H9 (cell line): ENCODE measurements at regions not wholly inside any gene's neighbourhood (a gene's known extent, or its start where the extent isn't known, plus 50 kb on each side); places are given as distances from the start of the nearest gene placed in this dataset.
A peak's percentile ranks its signal among the peaks of the same experiment; 100 is the strongest.

ENCODE experiments used
- DNase-seq: peaks from one replicate; pipeline ENCODE4 v3.0.0-alpha.2; 2017
- H2AFZ ChIP-seq: one replicate; pipeline ENCODE4 v1.6.1; 2013; ENCODE audit warnings: mild to moderate bottlenecking, low read length, control low read depth, moderate library complexity
- H2AK5ac ChIP-seq: 2 replicates; pipeline ENCODE4 v1.6.1; 2013; ENCODE audit warnings: low read length, control low read depth, mixed read lengths; ENCODE audit not compliant: insufficient read length
- H2BK120ac ChIP-seq: one replicate; pipeline ENCODE4 v1.6.1; 2013; ENCODE audit warnings: low read depth, mild to moderate bottlenecking, low read length, control low read depth, inconsistent platforms; ENCODE audit not compliant: poor library complexity, severe bottlenecking
- H2BK12ac ChIP-seq: 2 replicates; pipeline ENCODE4 v1.6.1; 2013; ENCODE audit warnings: low read length, control low read depth, mixed read lengths, low read depth; ENCODE audit not compliant: insufficient read length
- H2BK15ac ChIP-seq: 2 replicates; pipeline ENCODE4 v1.6.1; 2013; ENCODE audit warnings: low read depth, low read length, control low read depth
- H2BK20ac ChIP-seq: one replicate; pipeline ENCODE4 v1.6.1; 2013; ENCODE audit warnings: low read depth, mild to moderate bottlenecking, low read length, control low read depth, inconsistent platforms; ENCODE audit not compliant: poor library complexity, severe bottlenecking
- H2BK5ac ChIP-seq: 2 replicates; pipeline ENCODE4 v1.6.1; 2013; ENCODE audit warnings: low read length, control low read depth, mixed read lengths; ENCODE audit not compliant: insufficient read length
- H3K14ac ChIP-seq: 2 replicates; pipeline ENCODE4 v1.6.1; 2013; ENCODE audit warnings: low read length, control low read depth; ENCODE audit not compliant: insufficient read depth
- H3K18ac ChIP-seq: 2 replicates; pipeline ENCODE4 v1.6.1; 2013; ENCODE audit warnings: low read depth, mild to moderate bottlenecking, mixed read lengths, low read length, control low read depth; ENCODE audit not compliant: insufficient read length
- H3K23ac ChIP-seq: 2 replicates; pipeline ENCODE4 v1.6.1; 2013; ENCODE audit warnings: low read length, control low read depth, mixed read lengths, low read depth; ENCODE audit not compliant: insufficient read length
- H3K23me2 ChIP-seq: 2 replicates; pipeline ENCODE4 v1.6.1; 2013; ENCODE audit warnings: low read depth, mild to moderate bottlenecking, mixed read lengths, low read length, control low read depth; ENCODE audit not compliant: insufficient read length, poor library complexity, severe bottlenecking
- H3K27ac ChIP-seq: 2 replicates; pipeline ENCODE4 v1.5.1; 2013; ENCODE audit warnings: low read length, control low read depth, mixed read lengths, low read depth; ENCODE audit not compliant: insufficient read length
- H3K27me3 ChIP-seq: 2 replicates; pipeline ENCODE4 v1.6.1; 2013; ENCODE audit warnings: low read length, control low read depth, inconsistent platforms; ENCODE audit not compliant: insufficient read depth
- H3K4ac ChIP-seq: 2 replicates; pipeline ENCODE4 v1.6.1; 2013; ENCODE audit warnings: low read depth, mild to moderate bottlenecking, control low read depth, inconsistent platforms, low read length, moderate library complexity
- H3K4me1 ChIP-seq: 2 replicates; pipeline ENCODE4 v1.6.1; 2013; ENCODE audit warnings: low read length, control low read depth, inconsistent platforms; ENCODE audit not compliant: insufficient read depth
- H3K4me2 ChIP-seq: 2 replicates; pipeline ENCODE4 v1.6.1; 2013; ENCODE audit warnings: low read length, control low read depth, mixed read lengths; ENCODE audit not compliant: insufficient read length, insufficient read depth
- H3K56ac ChIP-seq: 2 replicates; pipeline ENCODE4 v1.6.1; 2013; ENCODE audit warnings: low read depth, mild to moderate bottlenecking, mixed read lengths, low read length, control low read depth; ENCODE audit not compliant: insufficient read length
- H3K79me1 ChIP-seq: 2 replicates; pipeline ENCODE4 v1.6.1; 2013; ENCODE audit warnings: low read depth, mild to moderate bottlenecking, moderate library complexity, low read length, control low read depth, inconsistent platforms; ENCODE audit not compliant: insufficient read depth, poor library complexity, severe bottlenecking
- H3K79me2 ChIP-seq: 2 replicates; pipeline ENCODE4 v1.6.1; 2013; ENCODE audit warnings: low read length, control low read depth, inconsistent platforms; ENCODE audit not compliant: insufficient read depth
- H3K9ac ChIP-seq: 2 replicates; pipeline ENCODE4 v1.6.1; 2013; ENCODE audit warnings: low read length, control low read depth, mixed read lengths; ENCODE audit not compliant: insufficient read length; ENCODE audit errors: extremely low read depth
- H3K9me3 ChIP-seq: one replicate; pipeline ENCODE4 v1.6.1; 2013; ENCODE audit warnings: low read depth, low read length, inconsistent platforms; ENCODE audit not compliant: control insufficient read depth
- H3T11ph ChIP-seq: one replicate; pipeline ENCODE4 v1.6.1; 2013; ENCODE audit warnings: mild to moderate bottlenecking, low read length, control low read depth, inconsistent platforms
- H4K20me1 ChIP-seq: one replicate; pipeline ENCODE4 v1.6.1; 2013; ENCODE audit not compliant: control insufficient read depth, insufficient read length, insufficient read depth
- H4K5ac ChIP-seq: 2 replicates; pipeline ENCODE4 v1.6.1; 2013; ENCODE audit warnings: low read depth, mild to moderate bottlenecking, mixed read lengths, low read length, control low read depth; ENCODE audit not compliant: insufficient read length
- H4K8ac ChIP-seq: replicated peaks from 2 replicates; pipeline ENCODE4 v1.6.1; 2013; ENCODE audit warnings: low read length, control low read depth, mixed read lengths, low read depth; ENCODE audit not compliant: insufficient read length
- H4K91ac ChIP-seq: 2 replicates; pipeline ENCODE4 v1.6.1; 2013; ENCODE audit warnings: low read depth, mild to moderate bottlenecking, moderate library complexity, mixed read lengths, low read length, control low read depth; ENCODE audit not compliant: insufficient read length
- H3K27ac Mint-ChIP-seq, 3 experiments: 2 replicates in 2 of 3; 3 replicates in 1 of 3; pipeline ENCODE4 v1.8.0; 2020 to 2021; ENCODE audit warnings: mixed read lengths in 3 of 3, mild to moderate bottlenecking in 1 of 3, moderate library complexity in 1 of 3
- H3K27me3 Mint-ChIP-seq: 2 replicates; pipeline ENCODE4 v1.8.0; 2021; ENCODE audit warnings: low read depth, mild to moderate bottlenecking, moderate library complexity, mixed read lengths
- H3K36me3 Mint-ChIP-seq, 3 experiments: 2 replicates in 2 of 3; 3 replicates in 1 of 3; pipeline ENCODE4 v1.8.0; 2020 to 2021; ENCODE audit warnings: low read depth in 3 of 3, mixed read lengths in 3 of 3; ENCODE audit not compliant: insufficient read depth in 1 of 3
- H3K4me1 Mint-ChIP-seq, 2 experiments: 2 replicates each; pipeline ENCODE4 v1.8.0; 2020; ENCODE audit warnings: mixed read lengths in 2 of 2
- H3K4me3 Mint-ChIP-seq, 2 experiments: 2 replicates in 1 of 2; 3 replicates in 1 of 2; pipeline ENCODE4 v1.8.0; 2020 to 2021; ENCODE audit warnings: mild to moderate bottlenecking in 2 of 2, mixed read lengths in 2 of 2, moderate library complexity in 1 of 2
- H3K9me3 Mint-ChIP-seq, 2 experiments: 2 replicates in 1 of 2; 3 replicates in 1 of 2; pipeline ENCODE4 v1.8.0; 2020; ENCODE audit warnings: mild to moderate bottlenecking in 2 of 2, mixed read lengths in 2 of 2, moderate library complexity in 1 of 2
- WGBS: extraction: QIAGEN DNeasy Blood & Tissue Kit; methylation state at CpG from one replicate; pipeline ENCODE4 v1.1.7; 2013; ENCODE audit warnings: missing lambda C conversion rate, low lambda C conversion rate, mixed read lengths; ENCODE audit not compliant: insufficient read length; ENCODE audit errors: extremely low coverage; 5-methylcytosine and 5-hydroxymethylcytosine counted together
- TF ChIP-seq, protein P1 (sequence below): fragments of 200-600 bp; sonication (generic); conservative IDR thresholded peaks from 3 replicates; pipeline ENCODE4 v1.8.0; 2021; ENCODE audit warnings: antibody characterized with exemption, mild to moderate bottlenecking

DNA sequence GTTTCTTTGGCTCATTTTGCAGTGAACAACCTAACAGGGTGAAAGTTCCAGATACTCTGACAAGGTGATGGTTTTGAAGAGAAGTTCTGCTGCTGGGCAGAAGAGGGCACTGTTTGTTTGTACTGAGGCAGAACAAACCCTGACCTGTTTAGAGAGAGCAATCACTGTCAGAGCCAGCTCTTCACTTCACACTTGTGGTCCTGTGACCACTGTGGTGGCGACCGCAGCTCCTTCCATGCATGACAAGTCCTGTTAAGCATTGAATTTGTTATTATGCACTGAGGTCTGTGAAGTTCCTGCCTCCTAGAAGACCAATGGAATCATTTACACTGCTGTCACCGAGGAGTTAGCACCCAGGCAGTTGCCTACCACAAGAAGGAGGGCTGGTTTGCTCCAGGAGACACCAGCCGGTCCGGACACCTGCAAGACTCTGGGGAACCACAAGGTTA lies 86.6 kb downstream of the ZNF330 start:
- no CpG with 5 or more reads among the region's 5 CpGs for WGBS
- Histone ChIP-seq H3K4ac (no peak overlapping the region), H3K23ac (no peak overlapping the region), H3K23me2 (no peaks in the 10 kb centered on the region), H3K4me1 (no peaks in the 10 kb centered on the region), H2BK120ac (no peak overlapping the region), H4K8ac (no peak overlapping the region), H2BK20ac (no peak overlapping the region), H3K79me1 (no peaks in the 10 kb centered on the region), H2BK12ac (no peak overlapping the region), H3K27ac (no peak overlapping the region), H4K91ac (no peak overlapping the region), H2BK5ac (no peak overlapping the region), H3K9ac (no peak overlapping the region), H4K20me1 (no peaks in the 10 kb centered on the region), H3K18ac (no peak overlapping the region), H3K4me2 (no peak overlapping the region), H3K79me2 (no peaks in the 10 kb centered on the region), H2AK5ac (no peak overlapping the region), H3K56ac (no peak overlapping the region), H2AFZ (no peak overlapping the region), H3K9me3 (no peaks in the 10 kb centered on the region), H2BK15ac (no peak overlapping the region), H3K14ac (no peak overlapping the region), H4K5ac (no peak overlapping the region), H3K27me3 (no peaks in the 10 kb centered on the region), H3T11ph (no peak overlapping the region)
- peak; percentile 63 for DNase-seq
- Mint-ChIP-seq H3K36me3 (no peaks in the 10 kb centered on the region; a peak in 1 of 7 replicates), H3K4me1 (peaks cover 0 to 8% of the 10 kb centered on the region in 2 experiments; a peak in 1 of 4 replicates), H3K27ac (no peak overlapping the region), H3K4me3 (no peak overlapping the region), H3K9me3 (no peaks in the 10 kb centered on the region), H3K27me3 (peaks cover 2% of the 10 kb centered on the region; the same call in 1 of the 2 replicates)
- TF ChIP-seq, protein P1, sequence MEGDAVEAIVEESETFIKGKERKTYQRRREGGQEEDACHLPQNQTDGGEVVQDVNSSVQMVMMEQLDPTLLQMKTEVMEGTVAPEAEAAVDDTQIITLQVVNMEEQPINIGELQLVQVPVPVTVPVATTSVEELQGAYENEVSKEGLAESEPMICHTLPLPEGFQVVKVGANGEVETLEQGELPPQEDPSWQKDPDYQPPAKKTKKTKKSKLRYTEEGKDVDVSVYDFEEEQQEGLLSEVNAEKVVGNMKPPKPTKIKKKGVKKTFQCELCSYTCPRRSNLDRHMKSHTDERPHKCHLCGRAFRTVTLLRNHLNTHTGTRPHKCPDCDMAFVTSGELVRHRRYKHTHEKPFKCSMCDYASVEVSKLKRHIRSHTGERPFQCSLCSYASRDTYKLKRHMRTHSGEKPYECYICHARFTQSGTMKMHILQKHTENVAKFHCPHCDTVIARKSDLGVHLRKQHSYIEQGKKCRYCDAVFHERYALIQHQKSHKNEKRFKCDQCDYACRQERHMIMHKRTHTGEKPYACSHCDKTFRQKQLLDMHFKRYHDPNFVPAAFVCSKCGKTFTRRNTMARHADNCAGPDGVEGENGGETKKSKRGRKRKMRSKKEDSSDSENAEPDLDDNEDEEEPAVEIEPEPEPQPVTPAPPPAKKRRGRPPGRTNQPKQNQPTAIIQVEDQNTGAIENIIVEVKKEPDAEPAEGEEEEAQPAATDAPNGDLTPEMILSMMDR: peak; percentile 84
